GF-D8 (cell line): ENCODE measurements at regions not wholly inside any gene's neighbourhood (a gene's known extent, or its start where the extent isn't known, plus 50 kb on each side); places are given as distances from the start of the nearest gene placed in this dataset.

Experiments used
- DNase-seq: peaks from one replicate; lab custom pipeline; 2025; lab: John Stamatoyannopoulos, UW

DNA sequence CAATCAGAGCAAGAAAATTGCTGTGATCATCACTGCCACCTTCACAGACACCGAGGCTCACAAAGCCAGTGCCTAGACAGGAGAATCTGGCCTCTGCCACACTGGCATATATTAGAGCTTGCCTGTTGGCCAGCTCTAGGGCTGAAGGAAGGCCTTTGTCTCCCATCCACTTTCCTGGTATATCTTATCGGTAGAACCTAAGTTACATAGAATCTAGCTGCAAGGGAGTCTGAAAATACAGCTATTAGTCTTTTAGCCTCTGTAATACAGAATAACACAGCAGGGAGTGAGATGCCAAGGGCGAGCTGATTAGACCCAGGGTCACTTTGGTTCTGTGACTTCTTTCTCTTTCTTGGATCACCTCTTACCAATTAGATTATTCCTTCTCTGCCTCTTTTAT lies 154.9 kb upstream of the KL start:
- no peak for DNase-seq

DNA sequence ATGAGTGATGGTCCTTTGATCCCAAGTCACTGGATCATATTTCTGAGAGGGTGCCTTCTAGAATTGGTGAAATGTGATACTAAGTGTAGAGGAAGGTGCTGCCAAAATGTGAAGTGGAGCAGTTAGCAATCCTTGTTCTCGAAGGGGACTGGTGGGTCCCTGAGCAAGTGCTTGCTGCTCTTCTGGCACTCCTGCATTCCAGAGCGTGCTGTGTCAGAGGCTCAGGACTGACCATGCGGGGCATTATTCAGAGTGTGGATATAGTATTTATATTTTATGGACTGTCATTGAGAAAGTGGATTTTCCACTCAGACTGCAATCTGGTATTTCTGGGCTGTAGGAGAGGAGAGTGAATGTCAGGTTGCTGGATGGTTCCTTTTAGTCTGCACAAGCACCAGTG lies 152.6 kb upstream of the KL start:
- DNase-seq: no peak

DNA sequence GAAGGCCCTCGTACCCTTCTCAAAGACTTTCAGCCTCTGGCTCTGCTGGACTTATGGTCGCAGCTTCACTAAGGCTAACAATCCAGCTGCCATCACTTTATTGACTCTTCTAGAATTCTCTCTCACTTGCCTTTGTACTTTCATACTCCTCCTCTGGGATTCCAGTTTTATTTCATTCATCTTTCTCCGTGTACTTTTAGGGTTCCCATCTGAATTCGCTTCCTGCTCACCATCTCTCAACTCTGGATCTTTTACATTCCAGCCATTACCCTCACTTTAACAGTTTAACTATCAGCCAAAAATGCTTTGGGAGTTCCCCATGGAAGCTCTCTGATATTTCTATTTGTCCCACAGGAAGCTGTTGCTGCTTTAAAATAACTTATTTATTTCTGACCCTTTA lies 149.3 kb upstream of the KL start:
- DNase-seq: no peak

DNA sequence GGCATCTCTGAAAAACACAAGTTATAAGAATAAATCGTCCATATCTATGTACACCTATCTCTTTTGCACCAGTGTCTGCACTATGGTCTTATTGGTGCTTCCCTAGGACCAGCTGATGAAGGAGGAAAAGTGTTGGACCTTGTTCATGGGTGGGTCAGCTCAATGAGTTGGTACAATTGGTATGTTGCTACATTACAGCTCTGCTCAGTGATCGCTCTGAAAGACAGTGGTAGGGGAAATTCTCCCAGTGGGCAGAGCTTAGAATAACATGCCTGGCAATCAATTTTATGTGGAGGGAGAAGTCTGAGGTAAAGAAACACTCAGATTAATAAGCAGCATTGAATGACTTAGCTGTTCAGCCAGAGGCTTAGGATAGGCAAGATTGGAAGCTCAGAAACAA lies 138.7 kb upstream of the KL start:
- DNase-seq: no peak

DNA sequence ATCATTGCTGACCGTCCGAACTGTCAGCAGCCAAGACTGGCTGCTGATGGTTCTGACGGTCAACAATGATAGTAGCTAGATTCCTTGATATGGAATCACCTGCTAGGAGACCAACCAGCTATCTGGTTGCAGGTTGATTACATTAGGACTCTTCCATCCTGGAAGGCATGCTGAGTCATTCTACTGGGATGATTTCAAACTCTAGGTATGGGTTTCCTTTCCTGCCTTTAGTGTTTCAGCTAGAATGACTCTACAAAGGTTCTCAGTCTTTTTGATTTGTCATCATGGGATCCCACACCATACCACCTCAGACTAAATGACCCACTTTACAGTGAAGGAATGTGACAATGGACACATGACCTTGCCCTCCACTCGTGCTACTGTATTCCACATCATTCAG lies 138.1 kb upstream of the KL start:
- DNase-seq: no peak

DNA sequence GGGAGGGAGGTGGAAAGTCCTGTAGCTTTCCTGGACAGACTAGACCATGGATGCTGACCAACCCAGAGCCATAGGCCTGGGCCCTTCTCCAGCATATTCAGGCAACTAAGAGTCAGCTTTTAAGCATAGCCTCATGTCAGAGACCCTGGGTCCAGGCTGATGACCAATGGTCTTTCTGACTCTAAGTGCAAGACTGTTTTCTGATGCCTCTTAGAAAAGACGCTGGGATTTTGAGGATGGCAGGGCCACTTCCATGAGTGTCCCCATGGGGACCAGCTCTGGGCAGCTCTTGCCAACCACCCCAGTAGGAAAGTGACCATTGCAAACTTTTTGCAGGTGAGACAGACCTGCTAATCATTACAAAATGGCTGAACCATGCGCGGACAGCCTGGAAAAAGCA lies 135.6 kb upstream of the KL start:
- no peak for DNase-seq

DNA sequence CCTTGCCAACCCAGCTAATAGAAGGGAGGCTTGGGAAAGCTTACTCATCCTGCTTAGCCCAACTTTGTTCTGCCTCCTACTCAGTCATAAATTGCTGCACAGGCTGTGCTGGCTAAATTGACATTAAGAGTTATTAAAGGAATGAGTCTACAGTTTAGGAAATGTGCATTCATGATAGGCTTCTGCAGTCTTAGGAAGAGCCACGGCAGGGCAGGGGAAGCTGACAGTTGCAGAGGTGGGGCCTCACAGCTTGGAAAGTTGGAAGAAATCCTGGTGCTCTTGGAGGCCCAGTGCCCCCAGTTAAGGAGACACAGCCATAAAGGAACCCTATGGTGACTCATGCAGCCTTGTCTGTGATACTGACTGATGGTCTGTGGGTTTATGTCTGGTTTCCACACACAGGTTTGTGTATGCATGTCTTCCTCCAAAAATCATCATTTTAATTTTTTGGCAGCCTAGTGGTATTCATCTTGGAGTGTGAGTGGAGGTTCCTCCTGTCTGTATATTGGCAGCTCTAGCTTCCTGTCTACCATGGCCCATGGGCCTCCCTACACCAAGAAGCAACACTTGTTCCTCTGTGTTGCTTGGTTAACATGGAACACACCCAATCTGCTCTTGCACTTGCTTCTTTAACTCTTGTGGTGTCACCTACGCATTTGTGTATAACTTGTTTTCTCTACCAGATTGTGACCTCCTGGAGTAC lies 135.0 kb upstream of the KL start:
- no peak for DNase-seq

DNA sequence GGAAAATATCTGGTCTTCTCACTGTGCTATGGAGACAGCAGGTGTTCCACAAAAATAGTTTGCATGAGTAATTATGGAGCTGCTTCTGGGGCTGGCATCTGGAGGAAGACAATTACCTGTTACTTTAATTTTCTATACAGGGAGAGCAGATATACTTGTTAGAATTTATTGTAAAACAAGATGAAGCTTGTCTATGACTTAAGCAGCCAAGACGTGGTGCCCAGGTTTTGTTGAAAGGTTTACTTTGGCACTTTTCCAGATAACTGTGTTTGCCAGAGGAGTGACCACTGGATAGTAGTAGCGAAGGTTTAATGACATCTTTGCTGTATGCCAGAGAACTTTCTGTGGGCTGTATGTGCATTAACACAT lies 134.5 kb upstream of the KL start:
- no peak for DNase-seq

DNA sequence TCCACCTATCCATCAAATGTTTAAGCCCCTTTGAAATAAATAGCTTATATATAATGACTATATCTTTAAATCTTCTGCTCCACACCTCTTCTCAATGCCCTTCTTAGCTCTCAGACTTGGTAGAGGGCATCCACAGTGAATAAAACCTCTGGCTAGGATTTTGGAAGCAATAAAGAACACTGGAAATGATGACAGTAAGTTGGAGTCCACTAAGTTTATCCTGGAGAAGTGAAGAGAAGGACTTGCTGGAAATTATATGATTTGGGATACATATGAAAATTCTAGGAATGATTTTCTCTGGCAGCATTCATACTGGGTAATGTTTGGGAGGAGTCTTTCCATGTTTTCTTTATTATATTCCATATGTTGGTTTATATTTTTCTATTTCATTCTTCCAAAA lies 133.5 kb upstream of the KL start:
- DNase-seq: no peak

DNA sequence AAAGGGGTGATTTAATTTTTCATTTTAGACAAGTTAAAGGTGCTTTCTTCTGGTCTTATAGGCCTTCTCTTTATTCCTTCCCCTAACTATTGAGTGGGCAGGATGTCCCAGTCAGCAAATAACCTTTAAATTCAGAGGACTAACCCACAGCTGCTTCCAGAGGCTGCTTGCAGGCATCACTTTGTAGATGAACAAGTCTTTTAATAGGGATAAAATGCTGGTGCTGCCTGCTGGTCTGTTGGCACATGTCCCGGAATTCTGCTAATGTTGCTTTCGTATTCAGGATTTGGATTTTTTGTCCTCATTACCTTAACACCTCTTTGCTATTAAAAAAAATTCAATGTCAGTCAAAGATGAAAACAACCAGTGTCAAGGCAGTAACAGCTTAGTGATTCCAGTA lies 132.7 kb upstream of the KL start:
- DNase-seq: no peak

DNA sequence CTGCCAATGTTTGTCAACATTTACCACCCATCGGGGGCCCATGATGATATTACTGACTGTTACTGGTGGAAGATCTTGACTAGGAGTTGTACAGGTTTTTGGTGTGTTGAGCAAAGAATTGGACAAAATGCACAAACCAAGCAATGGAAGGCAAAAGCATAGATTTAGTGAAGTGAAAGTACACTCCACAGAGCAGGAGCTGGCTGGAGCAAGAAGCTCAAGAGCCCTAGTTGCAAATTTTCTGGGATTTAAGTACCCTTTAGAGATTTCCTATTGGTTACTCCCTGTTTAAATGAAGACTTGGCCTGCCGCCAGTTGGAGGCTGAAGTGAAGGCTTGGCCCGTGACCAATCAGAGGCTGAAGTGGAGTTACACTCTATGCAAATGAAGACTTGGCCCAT lies 128.6 kb upstream of the KL start:
- no peak for DNase-seq

DNA sequence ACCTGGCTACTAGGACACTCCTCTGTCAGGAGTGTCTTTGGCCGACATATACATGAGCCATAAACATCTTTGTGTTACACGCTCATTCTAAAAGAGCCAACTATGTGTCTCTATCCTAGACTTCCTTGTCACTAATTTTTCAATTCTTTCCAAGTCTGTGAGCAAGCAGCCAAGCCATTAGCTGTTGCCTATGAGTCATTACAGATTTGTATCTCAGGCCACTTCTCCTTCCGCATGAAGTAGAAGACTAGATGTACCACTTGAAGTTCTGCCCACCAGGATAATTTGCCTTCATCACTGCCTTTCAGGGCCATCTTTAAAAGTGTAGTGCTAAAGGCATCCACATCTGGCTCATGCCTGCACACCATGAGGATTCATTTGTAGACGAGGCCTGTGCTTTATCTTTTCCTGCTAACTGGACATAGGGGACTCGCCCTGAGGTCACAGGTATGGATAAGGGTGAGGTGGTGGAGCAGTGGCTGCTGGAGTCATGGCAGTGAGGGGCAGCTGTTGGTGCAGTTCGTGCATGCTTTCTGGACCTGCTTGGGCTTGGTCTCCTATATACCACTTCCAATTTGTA lies 126.1 kb upstream of the KL start:
- DNase-seq: no peak

DNA sequence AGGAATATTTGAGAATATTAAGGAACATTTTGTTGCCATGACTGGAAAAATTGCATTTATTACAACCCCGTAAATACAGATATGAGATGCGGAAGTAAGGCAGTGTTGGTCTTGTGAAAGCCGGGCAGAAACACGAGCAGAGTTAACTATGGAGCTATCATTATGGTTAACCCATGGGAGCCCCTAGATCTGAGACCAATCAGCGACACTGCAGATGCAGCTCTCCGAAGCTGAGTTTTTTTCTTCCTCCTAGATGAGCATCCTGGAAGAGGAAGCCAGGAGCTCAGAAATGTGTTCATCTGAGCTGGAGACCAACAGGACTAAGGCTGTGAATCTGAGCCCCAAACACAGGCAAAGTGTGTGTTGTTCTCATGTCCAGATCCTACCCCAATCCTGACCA lies 123.0 kb upstream of the KL start:
- DNase-seq: no peak

DNA sequence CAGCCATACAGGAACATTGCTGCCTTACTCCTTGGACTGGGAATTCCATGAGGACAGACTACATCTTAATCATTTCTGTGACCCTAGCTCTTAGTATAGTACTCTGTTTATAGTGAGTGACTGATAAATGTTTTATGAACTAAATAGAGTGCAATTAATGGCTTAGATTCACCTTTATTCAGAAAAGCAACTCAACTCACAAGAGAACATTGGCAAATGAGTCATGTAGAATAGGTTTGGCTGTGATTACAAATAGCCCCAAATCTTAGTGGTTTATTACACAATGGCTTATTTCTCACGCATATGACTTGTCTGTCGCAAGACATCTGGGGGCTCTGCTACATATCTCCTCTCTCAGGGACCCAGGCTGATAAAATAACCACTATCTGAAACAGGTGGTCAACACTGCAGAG lies 121.6 kb upstream of the KL start:
- DNase-seq: peak; percentile 13

DNA sequence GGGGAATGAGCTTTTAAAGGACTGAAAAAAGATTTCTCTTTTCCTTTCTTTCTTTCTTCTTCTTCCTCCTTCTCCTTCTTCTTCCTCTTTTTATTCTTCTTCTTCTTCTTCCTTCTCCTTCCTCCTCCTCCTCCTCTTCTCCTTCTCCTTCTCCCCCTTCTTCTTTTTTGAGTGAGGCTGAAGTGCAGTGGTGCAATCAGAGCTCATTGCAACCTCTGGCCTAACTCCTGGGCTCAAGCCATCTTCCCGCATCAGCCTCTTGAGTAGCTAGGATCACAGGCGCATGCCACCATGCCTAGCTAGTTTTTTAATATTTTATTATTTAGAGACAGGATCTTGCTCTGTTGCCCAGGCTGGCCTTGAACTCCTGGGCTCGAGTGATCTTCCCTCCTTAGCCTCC lies 120.9 kb upstream of the KL start:
- no peak for DNase-seq

DNA sequence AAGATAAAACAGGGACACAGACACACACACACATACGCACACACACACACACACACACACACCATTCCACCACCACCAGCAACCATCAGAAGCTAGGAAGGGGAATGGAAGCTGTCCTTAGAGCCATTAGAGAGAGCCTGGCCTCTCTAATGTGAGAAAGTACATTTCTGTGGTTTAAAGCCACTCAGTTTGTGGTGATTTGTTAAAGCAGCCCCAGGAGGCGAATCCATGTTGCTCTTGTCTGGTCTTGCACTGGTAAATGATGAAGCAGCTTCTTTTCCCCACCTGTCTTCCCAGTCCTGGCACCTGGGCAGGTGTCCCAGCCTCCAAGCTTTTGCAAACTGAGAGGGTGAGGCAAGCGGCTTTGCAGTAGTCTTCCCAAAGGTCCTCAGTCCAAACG lies 118.9 kb upstream of the KL start:
- no peak for DNase-seq

DNA sequence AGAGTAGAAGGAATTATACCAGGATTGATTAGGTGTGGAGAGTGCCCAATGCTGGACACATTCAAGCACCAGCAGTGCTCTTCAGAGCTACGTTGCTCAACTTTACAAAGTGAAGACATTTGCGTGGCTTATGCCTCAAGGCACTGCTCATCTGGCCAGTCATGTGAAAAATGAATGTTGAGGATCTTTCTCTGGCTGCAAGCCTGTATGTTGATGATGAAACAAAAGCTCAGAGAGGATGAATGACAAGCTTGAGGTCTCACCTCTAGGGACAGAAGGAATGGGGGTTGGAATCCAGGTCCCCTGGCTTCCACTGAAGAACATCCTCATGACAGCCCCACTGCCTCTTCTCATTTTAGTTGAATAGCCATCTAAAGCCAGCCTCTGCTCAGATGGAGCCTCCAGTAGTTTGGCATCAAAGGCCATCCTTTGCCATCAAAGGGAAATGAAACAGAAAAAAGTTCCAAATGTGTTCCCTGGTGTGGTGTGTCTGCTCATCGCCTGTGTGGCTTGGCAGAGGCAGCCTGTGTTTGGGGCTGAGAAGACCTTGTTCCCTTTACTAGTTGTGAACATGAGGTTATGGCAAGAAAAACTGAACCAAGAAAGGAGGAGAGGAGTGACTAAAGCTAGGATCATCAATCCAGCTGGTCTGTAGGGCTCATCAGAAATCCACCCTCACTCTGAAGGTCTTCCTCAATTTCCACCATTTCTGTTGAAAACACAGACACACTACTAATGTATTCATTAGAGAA lies 114.0 kb upstream of the KL start:
- DNase-seq: no peak

DNA sequence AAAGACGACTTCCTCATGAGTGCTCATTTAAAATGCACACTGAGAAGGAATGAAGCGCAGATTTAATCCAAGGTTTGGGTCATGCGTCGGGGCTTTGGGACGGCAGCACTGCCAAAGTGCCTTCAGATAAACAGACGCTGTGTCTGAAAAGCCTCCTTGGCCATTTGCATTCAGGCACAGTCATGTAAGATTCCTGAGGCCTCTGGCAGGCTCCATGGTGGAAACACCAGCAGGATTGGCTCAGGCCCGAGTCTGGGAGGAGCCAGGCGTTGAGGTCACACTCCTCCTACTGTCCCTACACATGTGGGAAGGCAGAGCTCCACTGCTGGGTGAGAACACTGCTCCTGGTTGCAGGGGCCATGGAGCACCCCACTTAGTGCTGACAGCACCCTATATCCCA lies 113.3 kb upstream of the KL start:
- DNase-seq: no peak

DNA sequence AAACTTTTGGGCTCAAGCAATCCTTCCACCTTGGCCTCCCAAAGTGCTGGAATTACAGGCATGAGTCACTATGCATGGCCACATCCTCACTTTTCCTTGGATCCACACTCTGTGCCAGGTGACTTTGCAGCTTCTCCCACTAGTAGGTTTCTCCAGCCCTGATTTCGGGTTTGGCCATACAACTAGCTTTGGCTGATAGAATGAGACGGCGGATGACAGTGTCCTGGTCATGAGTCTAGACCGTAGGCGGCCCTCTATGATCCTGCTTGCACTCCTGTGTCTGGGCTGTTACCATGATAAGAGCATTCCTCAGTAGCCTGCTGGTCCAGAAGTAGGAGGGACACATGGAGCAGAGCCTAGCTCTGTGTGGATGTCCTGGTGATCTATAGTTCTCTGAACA lies 112.5 kb upstream of the KL start:
- no peak for DNase-seq

DNA sequence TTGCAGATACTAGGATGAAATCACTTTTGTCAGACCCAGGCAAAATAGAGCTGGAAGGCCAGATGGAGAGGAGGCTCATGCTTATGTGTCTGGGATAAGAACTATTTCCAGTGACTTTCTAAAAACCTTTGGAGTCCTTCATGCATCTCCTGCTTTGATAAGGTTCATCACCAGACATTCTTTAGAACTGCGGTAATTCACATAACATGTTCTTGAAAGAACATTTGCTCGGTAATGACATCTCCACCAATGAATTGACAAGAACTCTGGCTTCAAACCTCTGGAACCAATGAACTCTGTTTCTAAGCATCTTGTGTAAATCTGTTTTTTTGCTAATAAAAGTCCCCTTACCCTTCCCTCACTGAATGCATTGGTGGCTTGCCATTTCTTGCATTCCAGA lies 112.0 kb upstream of the KL start:
- DNase-seq: no peak

DNA sequence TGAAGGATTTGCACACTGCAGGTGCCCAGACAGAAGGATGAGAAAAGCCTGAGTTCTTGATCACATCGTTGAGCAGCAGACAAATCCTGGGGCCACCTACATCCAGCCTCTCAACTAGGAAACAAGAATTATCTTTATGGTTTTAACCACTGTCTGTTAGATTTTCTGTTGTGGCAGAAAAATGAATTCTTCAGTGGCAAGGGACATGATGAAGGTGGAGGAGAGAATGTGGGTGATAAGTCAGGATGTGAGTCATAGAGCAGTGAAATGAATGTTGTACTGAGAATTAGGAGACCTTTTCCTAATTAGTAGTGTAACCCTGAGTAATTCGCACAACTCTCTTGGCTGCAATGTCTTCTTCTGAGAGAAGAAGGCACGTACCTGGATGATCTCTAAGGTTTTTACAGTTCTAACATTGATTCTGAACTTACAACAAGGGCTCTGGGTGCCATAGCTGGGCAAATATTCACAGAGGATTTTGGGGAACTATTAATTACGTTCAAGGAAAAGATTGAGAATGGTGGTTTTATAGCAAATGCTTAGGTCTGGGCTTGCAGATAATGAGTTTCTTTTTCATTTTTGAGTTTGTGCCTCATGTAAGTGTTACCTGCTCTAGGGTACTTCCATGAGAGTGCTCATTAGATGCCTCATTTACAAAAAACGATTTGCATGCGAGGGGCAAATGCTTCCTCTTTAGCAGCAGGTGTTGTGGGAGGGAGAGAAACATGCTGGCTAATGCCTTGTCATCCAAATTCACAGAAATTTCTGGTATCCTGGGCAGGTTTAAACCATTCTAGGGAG lies 111.0 kb upstream of the KL start:
- no peak for DNase-seq

DNA sequence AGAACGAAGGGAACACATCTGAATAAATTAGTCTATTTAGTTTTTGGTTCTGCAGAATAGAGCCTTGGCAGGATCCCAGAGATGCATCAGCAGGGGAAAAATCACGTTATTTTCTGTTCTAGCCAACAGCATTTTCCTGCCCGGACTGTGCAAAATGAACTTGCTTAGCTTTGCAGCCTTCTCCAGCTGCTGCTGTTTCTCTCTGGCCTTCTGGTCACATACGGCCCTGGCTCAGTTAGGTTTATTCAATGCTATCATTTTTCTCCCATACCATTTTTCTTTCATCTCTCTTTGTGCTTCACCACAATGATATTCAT lies 110.4 kb upstream of the KL start:
- no peak for DNase-seq

DNA sequence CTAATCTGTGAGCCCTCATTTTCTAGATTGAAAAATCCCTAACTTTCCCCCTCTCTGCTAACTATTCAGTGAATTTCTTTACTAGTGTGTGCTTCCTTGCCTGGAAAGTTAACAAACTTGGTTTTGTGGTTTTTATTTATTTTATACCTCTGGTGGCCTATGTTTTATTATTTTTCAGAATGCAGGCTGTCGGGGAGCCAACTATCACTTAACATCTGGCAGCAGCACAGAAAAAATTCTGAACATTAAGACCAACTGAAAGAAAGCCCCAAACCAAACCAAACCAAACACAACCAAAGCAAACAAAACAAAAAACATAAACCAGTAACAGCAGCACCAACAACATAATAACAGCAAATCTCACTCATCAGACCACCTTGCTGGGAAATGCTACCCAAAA lies 109.0 kb upstream of the KL start:
- no peak for DNase-seq
